OCI-LY1 (cell line): ENCODE measurements at regions not wholly inside any gene's neighbourhood (a gene's known extent, or its start where the extent isn't known, plus 50 kb on each side); places are given as distances from the start of the nearest gene placed in this dataset.

Experiments used
- H2AFZ ChIP-seq: fragments of 200-600 bp; sonication (generic), shearing (Covaris generic); 2 replicates; pipeline ENCODE4 v1.6.0; 2014; ENCODE audit warnings: antibody characterized with exemption, mild to moderate bottlenecking, low read length
- H3F3A ChIP-seq: fragments of 200-600 bp; sonication (generic), shearing (Covaris generic); 2 replicates; pipeline ENCODE4 v1.6.0; 2014; ENCODE audit warnings: mild to moderate bottlenecking, antibody characterized with exemption, low read length, moderate library complexity; ENCODE audit not compliant: insufficient read depth
- H3K27ac ChIP-seq: fragments of 200-600 bp; sonication (generic); 2 replicates; pipeline ENCODE4 v1.5.1; 2014; ENCODE audit warnings: low read length, mixed run types, mild to moderate bottlenecking, low read depth; ENCODE audit not compliant: poor library complexity, severe bottlenecking
- H3K27me3 ChIP-seq: fragments of 200-600 bp; sonication (generic); 2 replicates; pipeline ENCODE4 v1.6.0; 2014; ENCODE audit warnings: antibody characterized with exemption, mild to moderate bottlenecking, low read length, moderate library complexity; ENCODE audit not compliant: insufficient read depth
- H3K36me3 ChIP-seq: fragments of 200-600 bp; sonication (generic); 2 replicates; pipeline ENCODE4 v1.6.1; 2014; ENCODE audit warnings: mild to moderate bottlenecking, antibody characterized with exemption, low read length, moderate library complexity, mixed read lengths; ENCODE audit not compliant: insufficient read depth
- H3K4me1 ChIP-seq: fragments of 200-600 bp; sonication (generic); 2 replicates; pipeline ENCODE4 v1.5.1; 2014; ENCODE audit warnings: mild to moderate bottlenecking, low read length, moderate library complexity; ENCODE audit not compliant: insufficient read depth, severe bottlenecking
- H3K4me2 ChIP-seq: fragments of 200-600 bp; sonication (generic), shearing (Covaris generic); 2 replicates; pipeline ENCODE4 v1.6.1; 2014; ENCODE audit warnings: low read length
- H3K4me3 ChIP-seq: fragments of 200-600 bp; sonication (generic); 2 replicates; pipeline ENCODE4 v1.5.1; 2014; ENCODE audit warnings: low read length, low read depth, mild to moderate bottlenecking, mixed read lengths; ENCODE audit not compliant: poor library complexity, severe bottlenecking
- H3K79me2 ChIP-seq: fragments of 200-600 bp; shearing (Covaris generic); 2 replicates; pipeline ENCODE4 v1.6.1; 2016; ENCODE audit warnings: mixed run types, low read length, mixed read lengths; ENCODE audit not compliant: insufficient read depth
- H3K9ac ChIP-seq: fragments of 200-600 bp; sonication (generic), shearing (Covaris generic); 2 replicates; pipeline ENCODE4 v1.6.1; 2014; ENCODE audit warnings: mild to moderate bottlenecking, low read length, mixed read lengths
- H3K9me2 ChIP-seq: fragments of 200-600 bp; sonication (generic), shearing (Covaris generic); 2 replicates; pipeline ENCODE4 v1.6.1; 2014; ENCODE audit warnings: low read depth, mild to moderate bottlenecking, low read length, mixed read lengths
- H3K9me3 ChIP-seq: fragments of 200-600 bp; shearing (Covaris generic); 2 replicates; pipeline ENCODE4 v1.6.1; 2014; ENCODE audit warnings: low read length, mixed read lengths
- H4K20me1 ChIP-seq: fragments of 200-600 bp; sonication (generic), shearing (Covaris generic); 2 replicates; pipeline ENCODE4 v1.6.0; 2016; ENCODE audit warnings: mild to moderate bottlenecking, low read length; ENCODE audit not compliant: insufficient read depth
- CTCF ChIP-seq: fragments of 200-600 bp; sonication (generic), shearing (Covaris generic); IDR thresholded peaks from 2 replicates; pipeline ENCODE4 v1.5.1; 2017; ENCODE audit warnings: mild to moderate bottlenecking, antibody characterized with exemption, low read length, moderate library complexity, mixed read lengths
- EZH2 ChIP-seq: fragments of 200-600 bp; sonication (generic), shearing (Covaris generic); IDR thresholded peaks from 2 replicates; pipeline ENCODE4 v1.8.0; 2017; ENCODE audit warnings: borderline replicate concordance, mixed run types, mild to moderate bottlenecking, antibody characterized with exemption, low read length, moderate library complexity, mixed read lengths

GRCh38 chr14:36424478-36425102 is 95.4 kb downstream of the NKX2-1 start:
- TF ChIP-seq EZH2 (no peak), CTCF (no peak)
- no peaks in the 10 kb centered on the region for H4K20me1 ChIP-seq
- no peaks in the 10 kb centered on the region for H3K36me3 ChIP-seq
- H3K9ac ChIP-seq: no peak overlapping the region
- no peaks in the 10 kb centered on the region for H3K79me2 ChIP-seq
- no peaks in the 10 kb centered on the region for H3F3A ChIP-seq
- no peaks in the 10 kb centered on the region for H3K4me1 ChIP-seq
- H3K9me3 ChIP-seq: no peaks in the 10 kb centered on the region
- H2AFZ ChIP-seq: no peak overlapping the region
- H3K27ac ChIP-seq: no peak overlapping the region
- H3K4me3 ChIP-seq: no peak overlapping the region
- no peak overlapping the region for H3K4me2 ChIP-seq
- no peaks in the 10 kb centered on the region for H3K27me3 ChIP-seq
- no peaks in the 10 kb centered on the region for H3K9me2 ChIP-seq

GRCh38 chr14:36423430-36423829 is 96.6 kb downstream of the NKX2-1 start:
- Histone ChIP-seq H3K9me3 (no peaks in the 10 kb centered on the region), H3K4me3 (no peak overlapping the region), H3F3A (no peaks in the 10 kb centered on the region), H2AFZ (no peak overlapping the region), H3K4me2 (no peak overlapping the region), H3K36me3 (no peaks in the 10 kb centered on the region), H3K9me2 (no peaks in the 10 kb centered on the region), H4K20me1 (no peaks in the 10 kb centered on the region), H3K79me2 (no peaks in the 10 kb centered on the region), H3K9ac (no peak overlapping the region), H3K4me1 (no peaks in the 10 kb centered on the region), H3K27me3 (no peaks in the 10 kb centered on the region), H3K27ac (no peak overlapping the region)
- TF ChIP-seq CTCF: no peak
- TF ChIP-seq EZH2: no peak

- H3K27ac ChIP-seq: no peak overlapping the region
- H3K9me2 ChIP-seq: no peaks in the 10 kb centered on the region
- H3K9ac ChIP-seq: no peak overlapping the region
- H3K4me3 ChIP-seq: no peak overlapping the region
- TF ChIP-seq EZH2: no peak
- TF ChIP-seq CTCF: no peak
- H3K27me3 ChIP-seq: no peaks in the 10 kb centered on the region
- H3K36me3 ChIP-seq: no peaks in the 10 kb centered on the region
- H3F3A ChIP-seq: no peaks in the 10 kb centered on the region
- H3K4me1 ChIP-seq: no peaks in the 10 kb centered on the region
- no peaks in the 10 kb centered on the region for H3K79me2 ChIP-seq
- no peaks in the 10 kb centered on the region for H3K9me3 ChIP-seq
- no peaks in the 10 kb centered on the region for H4K20me1 ChIP-seq
- no peak overlapping the region for H2AFZ ChIP-seq
- H3K4me2 ChIP-seq: no peak overlapping the region
Observed at GRCh38 chr14:36420149-36420687, 99.8 kb upstream of the MBIP start.
